ENCODE measurements at regions not wholly inside any gene's neighbourhood (a gene's known extent, or its start where the extent isn't known, plus 50 kb on each side); places are given as distances from the start of the nearest gene placed in this dataset.

DNA sequence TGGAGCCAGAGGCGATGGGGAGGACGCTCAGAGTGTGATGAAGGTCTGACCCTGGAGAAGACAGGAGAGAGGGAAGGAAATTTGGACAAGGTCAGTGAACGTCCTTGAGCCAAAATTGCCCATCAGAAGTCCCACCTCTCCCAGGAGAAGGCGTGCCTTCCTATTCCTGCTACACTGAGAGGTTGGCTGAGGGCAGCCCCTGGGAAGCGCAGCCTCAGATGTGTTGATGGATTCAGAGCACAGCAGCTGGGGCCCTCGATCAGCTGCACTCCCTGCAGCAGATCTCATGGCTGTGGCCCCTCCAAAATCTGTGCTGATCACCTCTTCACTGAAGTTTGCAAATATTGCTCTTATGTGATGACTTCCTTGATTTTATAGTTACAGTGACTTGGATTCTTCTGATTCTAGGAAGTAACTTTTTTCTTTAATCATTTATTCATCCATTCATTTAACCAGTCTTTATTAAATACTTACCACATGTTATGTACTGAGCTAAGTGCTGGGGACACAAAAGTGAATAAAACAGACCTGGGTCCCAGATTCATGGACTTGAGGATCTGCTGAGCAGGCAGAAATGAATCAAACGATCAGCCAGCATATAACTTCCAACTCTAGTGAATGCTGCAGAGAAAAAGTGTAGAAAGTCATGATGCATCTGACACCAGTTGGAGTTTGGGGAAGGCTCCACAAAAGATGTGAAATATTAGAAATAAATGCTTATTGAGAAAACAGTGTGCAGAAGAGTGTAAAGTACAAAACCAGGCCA, 69.6 kb upstream of the ARMC2 start:
- no peak for DNase-seq (ENCODE audit: low spot score)
- TF ChIP-seq, protein P1, sequence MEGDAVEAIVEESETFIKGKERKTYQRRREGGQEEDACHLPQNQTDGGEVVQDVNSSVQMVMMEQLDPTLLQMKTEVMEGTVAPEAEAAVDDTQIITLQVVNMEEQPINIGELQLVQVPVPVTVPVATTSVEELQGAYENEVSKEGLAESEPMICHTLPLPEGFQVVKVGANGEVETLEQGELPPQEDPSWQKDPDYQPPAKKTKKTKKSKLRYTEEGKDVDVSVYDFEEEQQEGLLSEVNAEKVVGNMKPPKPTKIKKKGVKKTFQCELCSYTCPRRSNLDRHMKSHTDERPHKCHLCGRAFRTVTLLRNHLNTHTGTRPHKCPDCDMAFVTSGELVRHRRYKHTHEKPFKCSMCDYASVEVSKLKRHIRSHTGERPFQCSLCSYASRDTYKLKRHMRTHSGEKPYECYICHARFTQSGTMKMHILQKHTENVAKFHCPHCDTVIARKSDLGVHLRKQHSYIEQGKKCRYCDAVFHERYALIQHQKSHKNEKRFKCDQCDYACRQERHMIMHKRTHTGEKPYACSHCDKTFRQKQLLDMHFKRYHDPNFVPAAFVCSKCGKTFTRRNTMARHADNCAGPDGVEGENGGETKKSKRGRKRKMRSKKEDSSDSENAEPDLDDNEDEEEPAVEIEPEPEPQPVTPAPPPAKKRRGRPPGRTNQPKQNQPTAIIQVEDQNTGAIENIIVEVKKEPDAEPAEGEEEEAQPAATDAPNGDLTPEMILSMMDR (IDR thresholded peaks at IDR 0.05): no peak
- H3K27ac ChIP-seq: no peak overlapping the region
- no peak overlapping the region for H3K4me3 ChIP-seq

DNA sequence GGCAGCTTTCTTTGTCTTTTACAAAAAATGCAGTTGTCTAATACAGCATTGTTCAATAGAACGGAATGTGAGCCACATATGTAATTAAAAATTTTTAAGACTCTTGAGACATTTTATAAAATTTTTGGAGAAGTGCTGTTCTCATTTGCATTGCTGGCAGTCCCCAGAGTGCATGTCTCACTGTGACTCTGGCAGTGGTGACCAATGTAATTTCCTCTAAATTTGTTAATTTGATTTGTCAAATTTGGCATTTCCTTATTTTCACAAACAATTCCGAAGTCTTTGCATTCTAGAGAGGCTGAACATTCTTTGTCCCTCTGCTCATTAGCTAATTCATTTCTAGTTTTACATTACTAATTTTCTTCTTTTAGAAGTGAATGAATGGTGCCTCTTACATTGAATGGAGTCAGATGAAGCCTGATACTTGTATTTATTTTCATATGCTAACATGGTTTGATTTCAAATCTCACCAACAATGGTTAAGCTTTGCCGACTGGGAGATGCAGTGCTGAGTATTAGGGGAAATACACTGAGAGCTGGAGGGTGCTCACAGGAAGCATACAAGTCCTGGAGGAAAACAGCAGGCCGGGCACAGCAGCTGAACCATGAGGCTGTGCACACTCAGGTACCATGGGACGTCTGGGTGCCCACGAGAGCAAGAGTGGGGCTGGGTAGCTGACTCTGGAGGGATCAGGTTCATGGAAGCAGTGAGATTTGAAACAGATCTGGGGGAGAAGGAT, 68.5 kb upstream of the ARMC2 start:
- Histone ChIP-seq H3K4me3 (no peak overlapping the region), H3K27ac (no peak overlapping the region)
- TF ChIP-seq, protein P1 (IDR thresholded peaks at IDR 0.05): no peak
- no peak for DNase-seq (ENCODE audit: low spot score)

DNA sequence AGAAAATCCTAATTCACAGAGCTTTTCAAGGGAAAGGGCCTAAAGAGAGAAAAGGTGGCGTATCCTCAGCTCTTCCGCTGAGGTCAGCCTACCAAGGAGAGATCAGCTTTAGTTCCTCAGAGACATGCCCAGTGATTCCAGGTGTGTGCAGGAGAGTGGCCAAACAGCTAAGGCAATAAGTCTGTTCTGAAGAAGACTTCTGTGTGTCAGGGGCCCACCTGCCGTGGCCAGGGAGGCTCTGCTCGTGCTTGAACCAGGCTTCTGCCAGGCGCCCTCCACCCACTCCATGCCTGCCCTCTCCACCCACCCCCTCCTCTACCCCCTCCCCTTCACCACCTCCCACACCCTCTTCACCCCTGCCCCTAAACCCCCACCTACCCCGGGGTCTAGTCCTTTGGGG, 67.4 kb upstream of the ARMC2 start:
- DNase-seq (ENCODE audit: low spot score): no peak
- no peak overlapping the region for H3K4me3 ChIP-seq
- TF ChIP-seq, protein P1 (IDR thresholded peaks at IDR 0.05): no peak
- no peak overlapping the region for H3K27ac ChIP-seq

DNA sequence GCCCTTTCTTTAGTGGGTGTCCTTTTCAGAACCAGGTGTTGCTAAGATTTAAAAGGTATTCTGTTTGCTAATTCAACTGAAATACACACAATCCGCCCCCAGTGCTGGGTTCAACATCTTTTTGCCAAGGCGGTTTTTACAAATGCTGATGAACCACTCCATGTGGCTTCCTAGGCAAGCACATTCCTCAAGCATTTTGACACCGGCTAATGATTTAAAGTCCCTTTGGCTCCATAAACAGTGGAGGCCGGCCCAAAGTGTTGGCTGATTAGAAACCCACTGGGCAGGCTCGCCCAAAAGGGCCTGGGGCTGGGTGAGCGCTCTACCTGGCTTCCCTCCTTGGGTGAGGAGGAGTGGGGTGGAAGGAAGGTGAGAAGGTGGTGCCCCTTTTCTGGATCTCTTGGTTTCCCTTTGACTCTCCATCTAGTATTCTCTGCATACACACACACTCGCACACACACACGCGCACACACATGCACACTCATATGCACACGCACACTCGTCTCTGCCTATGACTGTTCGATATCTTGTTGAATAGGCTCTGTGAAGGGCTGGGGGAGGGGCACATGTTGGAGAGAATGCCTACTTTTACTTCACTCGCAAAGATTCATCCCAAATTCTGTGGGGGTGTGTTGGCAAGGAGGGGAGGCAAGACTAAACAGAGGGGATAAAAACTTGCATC, 66.7 kb upstream of the ARMC2 start:
- H3K27ac ChIP-seq: peak overlapping the region; percentile 35 to 39
- H3K4me3 ChIP-seq: peak overlapping the region; percentile 65
- no peak for DNase-seq (ENCODE audit: low spot score)
- TF ChIP-seq, protein P1 (IDR thresholded peaks at IDR 0.05): no peak

DNA sequence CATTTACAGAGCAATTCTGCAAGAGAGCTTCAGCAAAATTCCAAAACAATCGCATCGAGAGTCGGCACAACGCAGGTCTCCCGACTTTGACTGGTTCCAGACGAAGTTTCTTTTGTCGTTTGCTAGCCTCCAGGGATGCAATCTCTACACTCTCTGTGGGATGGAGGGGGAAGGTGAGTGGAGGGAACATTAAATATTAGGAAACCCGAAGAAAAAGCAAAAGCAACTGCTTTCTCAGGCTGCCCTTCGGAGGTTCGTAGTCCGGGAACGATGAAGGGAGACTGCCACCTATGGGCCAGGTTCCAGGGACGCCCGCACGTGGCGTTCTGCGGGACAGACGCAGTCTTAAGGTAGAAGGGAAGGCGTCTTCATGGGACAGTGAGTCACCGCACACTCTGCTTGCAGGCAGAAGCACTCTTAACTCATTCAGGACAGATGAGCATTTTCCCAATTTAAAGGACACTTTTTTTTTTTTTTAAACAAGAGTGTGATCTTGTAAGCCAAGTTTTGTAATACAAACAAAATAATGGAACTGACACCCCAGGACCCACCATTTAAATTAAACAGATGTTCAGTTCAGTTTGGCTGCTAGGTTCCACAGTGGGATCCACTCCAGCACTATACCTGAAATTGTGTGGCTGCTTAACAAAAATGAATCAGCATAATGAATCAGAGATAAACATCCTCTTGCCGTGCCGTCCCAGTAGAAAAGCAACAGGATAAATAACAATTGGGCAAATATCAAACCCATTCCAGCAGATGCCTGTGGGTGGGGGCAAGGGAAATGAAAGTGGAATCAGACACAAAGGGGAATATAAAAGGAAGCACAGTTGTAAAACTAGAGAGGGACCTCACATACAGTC, 65.8 kb upstream of the ARMC2 start:
- TF ChIP-seq, protein P1 (IDR thresholded peaks at IDR 0.05): peak; percentile 52
- H3K4me3 ChIP-seq: peak overlapping the region; percentile 65
- H3K27ac ChIP-seq: peak overlapping the region; percentile 26 to 35
- DNase-seq (ENCODE audit: low spot score): peak; percentile 90

DNA sequence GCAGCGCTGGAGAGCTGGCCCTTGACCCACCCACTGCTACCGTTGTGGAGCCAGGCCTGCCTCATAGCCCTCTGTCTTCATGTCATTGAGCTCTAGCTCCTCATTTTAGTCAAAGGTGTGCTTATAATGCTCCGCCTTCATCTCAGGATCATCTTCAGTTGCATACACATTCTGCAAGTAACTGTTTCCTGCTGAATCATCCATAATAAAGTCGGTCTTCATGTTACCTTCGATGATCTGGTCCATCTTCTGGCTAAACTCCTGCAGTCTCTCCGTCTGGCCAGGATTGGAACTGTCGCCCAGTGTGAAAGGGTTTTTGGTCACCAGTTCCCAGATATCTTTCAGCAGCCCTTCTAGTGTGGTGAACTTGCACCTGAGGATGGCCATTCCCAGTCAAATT, 62.6 kb upstream of the ARMC2 start:
- TF ChIP-seq, protein P1 (IDR thresholded peaks at IDR 0.05): no peak
- DNase-seq (ENCODE audit: low spot score): no peak
- H3K4me3 ChIP-seq: no peak overlapping the region
- H3K27ac ChIP-seq: no peak overlapping the region

All from coronary artery (tissue), 2 donors.